GM18498 (cell line): ENCODE measurements at regions not wholly inside any gene's neighbourhood (a gene's known extent, or its start where the extent isn't known, plus 50 kb on each side); places are given as distances from the start of the nearest gene placed in this dataset.
"Not testable (repeated sequence)": the region's sequence is repeated elsewhere in the genome, so short reads cannot be mapped to it uniquely, and the experiment has no call there.

ENCODE experiments used
- ATAC-seq: cut with Tn5 transposase; IDR thresholded peaks from one replicate; pipeline ENCODE4 v1.9.1; 2021; ENCODE audit warnings: mild to moderate bottlenecking, moderate library complexity; ENCODE audit not compliant: unreplicated experiment

DNA sequence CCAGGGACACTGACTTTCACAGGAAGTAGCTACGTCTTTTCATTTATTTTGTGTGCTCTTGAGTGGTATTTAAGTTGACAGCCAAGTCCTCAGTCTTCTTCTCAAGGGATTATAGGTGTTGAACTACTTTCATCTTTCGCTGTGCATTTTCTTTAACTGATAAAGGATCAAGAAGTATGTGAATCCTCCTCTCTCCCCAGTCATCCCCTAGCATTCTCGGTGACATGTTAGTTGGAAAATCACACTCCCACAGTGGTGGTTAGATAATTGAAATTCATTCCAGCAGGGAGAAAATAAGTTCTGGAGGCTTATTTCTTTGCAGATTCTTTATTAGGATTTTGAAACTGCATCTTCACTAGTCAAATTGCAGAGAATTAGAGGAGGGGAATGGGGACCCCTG lies 569.4 kb downstream of the MEI4 start:
- ATAC-seq: no peak

DNA sequence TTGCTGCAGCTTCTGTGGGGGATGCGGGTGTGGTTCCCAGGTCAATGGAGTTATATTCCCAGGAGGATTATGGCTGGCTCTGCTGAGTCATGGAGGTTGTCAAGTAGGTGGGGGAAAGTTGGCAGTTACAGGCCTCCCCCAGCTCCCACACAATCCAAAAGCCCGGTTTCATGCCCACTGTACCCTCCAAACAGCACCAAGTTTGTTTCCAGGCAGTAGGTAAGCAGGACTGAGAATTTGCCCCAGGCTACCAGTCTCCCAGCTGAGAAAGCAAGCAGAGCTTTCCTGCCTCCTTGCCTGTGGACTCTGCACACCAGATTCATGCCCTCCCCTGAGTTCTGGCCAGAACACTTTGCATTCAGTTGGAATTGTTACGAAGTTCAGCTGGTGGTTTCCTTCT lies 578.2 kb downstream of the MEI4 start:
- ATAC-seq: no peak

DNA sequence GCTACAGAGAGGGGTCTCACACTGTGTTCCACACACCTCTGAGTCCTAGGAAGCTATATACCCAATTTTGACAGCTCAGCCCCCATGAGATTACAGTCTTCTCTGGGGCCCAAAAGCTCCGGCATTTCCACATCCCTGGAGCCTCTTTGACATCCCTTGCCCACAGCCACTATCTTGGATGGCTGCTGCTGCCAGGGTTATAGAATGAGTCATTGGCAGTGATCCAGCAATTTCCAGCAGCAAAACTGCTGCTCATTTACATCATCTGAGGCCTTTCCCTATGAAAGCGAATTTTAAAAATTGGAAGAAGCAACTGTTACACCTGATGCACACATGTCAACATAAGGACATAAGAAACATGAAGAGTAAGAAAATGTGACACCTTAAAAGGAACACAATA lies 590.7 kb downstream of the MEI4 start:
- ATAC-seq: no peak

DNA sequence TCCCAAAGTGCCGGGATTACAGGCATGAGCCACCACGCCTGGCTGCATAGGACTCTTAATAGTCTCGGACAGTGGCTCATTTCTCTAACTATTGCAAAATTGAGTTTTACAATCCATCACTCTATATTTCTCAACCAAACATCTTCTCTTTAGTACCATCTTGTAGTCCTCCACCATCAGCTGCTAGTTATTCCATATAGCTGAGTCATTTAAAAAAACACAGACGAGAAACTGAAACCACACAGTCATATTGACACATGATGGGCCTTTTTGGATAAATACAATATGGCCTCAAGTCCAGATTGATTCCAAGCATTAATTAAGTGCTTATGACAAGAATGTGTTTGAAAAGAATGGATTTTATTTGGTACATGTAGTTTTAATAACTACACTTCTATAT lies 599.1 kb downstream of the MEI4 start:
- no peak for ATAC-seq

DNA sequence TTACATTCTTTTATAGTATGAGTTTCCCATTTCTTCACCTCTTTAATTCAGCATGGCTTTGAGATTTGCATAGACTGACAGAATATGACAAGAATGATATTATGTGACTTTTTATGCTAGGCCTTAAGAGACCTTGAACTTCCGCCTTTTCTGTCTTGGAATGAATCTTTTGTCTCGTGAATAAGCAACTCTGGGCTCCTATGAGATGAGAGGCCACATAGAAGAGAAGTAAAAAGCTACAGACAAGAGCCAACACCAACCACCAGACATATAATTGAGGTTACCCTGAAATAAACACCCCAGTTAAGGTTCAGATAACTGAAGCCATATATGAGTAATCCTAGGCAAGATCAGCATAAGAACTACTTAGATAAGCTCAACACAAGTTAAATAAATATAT lies 600.8 kb downstream of the MEI4 start:
- ATAC-seq: no peak

DNA sequence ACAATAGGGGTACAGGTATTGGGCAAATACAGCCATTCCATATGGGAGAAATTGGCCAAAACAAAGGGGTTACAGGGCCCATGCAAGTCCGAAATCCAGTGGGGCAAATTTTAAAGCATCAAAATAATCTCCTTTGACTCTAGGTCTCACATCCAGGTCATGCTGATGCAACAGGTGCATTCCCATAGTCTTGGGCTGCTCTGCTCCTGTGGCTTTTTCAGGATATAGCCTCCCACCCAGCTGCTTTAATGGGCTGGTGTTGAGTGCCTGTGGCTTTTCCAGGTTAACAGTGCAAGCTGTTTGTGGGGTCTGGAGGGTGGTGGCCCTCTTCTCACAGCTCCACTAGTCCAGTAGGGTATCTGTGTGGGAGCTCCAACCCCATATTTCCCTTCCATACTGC lies 607.1 kb downstream of the MEI4 start:
- no peak for ATAC-seq

DNA sequence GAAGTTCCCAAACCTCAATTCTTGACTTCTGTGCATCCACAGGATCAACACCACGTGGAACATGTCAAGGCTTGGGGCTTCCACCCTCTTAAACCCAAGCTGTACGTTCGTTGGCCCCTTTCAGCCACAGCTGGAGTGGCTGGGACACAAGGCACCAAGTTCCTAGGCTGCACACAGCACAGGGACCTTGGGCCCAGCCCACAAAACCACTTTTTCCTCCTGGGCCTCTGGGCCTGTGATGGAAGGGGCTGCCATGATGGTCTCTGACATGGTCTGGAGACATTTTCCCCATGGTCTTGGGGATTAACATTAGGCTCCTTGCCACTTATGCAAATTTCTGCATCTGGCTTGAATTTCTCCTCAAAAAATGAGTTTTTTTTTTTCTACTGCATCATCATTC lies 606.9 kb upstream of the IRAK1BP1 start:
- not testable (repeated sequence) for ATAC-seq

DNA sequence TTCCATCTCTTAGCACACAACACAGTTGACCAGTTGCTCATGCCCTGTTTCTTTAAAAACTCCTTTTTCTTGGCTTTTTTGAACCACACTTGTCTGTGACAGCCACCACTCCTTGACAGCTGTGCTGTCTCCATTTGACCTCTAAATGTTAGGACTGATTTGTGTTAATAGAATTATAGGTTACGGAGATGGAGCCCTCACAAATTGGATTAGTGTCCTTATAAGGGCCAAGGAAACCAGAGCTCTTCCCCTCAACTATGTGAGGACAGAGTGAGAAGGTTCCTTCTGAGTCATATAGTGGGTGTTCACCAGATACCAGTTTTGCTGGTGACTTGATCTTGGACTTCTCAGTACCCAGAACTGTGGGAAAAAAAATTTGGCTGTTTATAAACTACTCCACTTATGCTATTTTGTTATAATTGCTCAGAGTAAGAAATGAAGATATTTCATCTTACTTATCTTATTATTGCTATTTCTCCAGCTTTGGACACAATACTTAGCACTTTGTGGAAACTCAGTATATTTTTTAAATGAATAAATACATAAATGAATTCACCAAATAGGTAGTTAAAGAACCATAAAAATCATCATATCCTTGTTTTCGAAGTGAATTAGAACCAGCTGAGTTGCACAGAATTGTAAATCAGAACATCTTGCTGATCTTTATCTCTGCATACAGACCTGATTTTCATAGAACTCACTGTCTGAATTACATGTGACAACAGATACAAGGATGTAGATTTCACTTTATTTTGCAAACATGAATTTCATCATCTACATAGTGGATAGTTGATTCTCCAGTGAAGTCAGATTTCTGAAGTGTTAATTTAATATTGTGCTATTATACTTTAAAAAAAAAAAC lies 598.5 kb upstream of the IRAK1BP1 start:
- ATAC-seq: no peak

DNA sequence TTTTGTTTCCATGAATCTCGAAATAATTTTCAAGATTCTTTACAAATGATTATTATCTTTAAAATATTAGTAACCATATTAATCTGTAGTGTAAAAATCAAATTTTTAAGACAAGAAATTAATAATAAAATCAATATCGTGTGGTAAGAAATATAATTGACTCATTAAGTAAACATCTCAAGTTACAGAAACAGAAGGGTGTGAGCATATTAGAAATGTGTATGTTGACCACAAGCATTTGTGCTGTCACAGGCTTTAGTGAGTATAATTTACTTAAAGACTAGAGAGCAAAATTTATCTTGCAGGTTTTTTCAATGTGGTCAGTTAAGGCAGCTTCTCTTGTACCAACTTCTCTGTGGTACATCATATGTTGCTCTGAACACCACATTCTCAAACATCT lies 566.5 kb upstream of the IRAK1BP1 start:
- no peak for ATAC-seq

DNA sequence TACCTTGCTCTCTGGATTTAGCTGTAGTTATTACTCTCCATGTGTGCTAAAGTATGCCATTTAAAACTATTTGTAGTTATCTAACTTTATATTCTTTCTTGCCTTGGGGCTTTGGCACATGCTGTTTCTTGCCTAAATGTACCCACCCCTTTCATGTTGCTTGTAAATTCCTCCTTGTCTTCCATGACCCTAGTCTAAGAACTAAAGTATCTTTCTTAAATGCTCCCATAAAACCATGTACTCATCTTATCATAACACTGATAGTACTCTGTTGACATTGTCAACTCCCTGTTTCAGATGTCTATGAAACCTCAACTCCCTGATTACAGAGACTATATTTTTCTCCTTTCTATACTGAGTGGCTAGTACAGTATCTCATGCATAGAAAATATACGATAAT lies 564.9 kb upstream of the IRAK1BP1 start:
- ATAC-seq: no peak

DNA sequence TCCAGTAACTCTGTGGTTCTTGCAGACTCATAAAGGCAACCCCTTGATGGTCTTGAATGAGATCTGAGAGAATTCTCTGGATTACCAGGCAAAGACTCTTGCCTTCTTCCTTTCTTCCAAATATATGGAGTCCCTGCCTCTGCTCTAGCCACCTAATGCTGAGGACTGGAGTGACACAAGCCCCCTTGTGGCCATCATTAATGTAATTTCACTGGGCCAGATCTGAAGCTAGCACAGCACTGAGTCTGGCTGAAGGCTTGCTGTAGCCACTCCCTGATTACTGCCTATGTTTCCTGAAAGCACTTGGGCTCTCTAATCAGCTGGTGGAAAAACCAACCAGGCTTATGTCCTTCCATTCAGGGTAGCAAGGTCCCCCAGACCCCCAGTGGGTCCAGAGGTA lies 559.3 kb upstream of the IRAK1BP1 start:
- no peak for ATAC-seq

DNA sequence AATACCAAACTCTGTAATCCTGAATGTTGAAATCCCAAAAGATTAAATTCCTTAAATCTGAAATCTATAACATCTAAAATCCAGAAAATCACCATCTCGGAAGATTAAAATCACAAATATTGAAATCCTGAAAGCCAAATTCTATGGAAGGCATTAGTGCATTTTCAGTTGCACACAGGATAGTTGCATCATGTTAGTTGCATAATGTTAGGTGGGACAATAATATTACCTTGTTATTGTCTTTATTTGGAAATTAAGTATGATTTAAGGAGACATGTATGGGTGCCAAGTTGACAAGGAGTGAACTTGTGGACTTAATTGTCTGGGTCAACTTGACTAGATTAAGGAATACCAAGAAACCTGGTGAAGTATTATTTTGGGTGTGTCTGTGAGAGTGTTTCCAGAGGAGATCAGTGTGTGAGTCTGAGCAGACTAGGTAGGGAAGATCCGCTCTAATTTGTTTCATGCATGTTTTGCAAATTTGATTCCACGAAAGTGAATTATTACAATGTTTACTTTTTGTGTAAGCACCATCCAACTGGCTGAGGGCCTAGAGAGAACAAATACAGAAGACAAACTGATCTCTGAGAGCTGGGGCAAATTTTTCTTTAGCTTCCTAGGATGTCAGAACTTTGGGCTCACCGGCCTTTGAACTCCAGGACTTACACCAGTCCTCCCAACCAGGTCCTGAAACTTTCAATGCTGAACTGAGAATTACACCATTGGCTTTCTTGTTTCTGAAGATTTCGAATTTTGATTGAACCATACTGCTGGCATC lies 545.1 kb upstream of the IRAK1BP1 start:
- no peak for ATAC-seq

DNA sequence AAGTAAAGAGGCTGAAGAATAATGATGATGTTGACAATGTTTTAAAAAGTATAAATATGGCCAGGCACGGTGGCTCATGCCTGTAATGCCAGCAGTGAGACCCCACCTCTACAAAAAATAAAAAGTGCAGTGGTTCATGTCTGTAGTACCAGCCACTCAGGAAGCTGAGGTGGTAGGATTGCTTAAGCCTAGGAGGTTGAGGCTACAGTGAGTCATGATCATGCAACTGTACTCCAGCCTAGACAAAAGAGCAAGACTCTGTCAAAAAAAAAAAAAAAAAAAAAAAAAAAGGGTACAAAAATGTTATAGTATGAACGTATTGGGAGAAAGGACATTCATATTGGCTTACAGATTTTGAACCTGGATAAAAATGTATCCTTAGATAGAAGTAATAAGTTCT lies 543.1 kb upstream of the IRAK1BP1 start:
- ATAC-seq: no peak

DNA sequence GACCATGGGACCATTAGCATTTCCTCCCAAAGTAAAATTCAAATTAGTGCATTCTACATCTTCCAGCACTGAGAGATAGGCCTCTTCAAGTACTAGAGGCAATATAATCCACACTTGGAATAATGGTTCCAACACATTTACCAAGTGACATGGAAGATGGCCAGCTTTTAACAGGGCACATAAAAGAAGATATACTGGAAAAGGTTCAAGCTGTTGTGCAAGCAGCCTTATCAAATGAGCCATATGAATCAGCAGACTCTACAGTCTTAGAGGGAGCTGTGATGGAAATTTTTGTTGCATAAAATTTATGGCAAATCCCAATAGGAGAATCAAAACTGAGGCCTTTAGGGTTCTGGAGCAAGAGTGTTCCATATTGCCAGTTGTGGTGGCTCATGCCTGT lies 526.6 kb upstream of the IRAK1BP1 start:
- ATAC-seq: no peak

DNA sequence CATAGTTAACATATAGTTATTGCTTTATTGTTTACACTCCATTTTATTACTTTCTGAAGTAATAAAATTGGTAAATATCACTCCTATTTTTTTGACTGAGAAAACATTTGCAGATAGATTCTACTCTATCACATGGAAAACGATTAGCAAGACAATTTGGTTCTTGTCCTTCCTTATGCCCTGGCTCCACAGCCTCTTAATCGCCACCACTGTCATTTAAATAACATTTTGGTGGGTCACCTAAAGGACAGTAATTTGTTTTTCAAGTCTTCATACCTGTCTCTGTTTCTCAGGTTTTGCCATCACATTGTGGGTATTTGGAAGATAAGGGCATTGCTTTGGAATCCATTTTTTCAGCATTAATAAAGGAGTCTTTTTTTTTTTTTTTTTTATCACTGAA lies 521.5 kb upstream of the IRAK1BP1 start:
- ATAC-seq: no peak

DNA sequence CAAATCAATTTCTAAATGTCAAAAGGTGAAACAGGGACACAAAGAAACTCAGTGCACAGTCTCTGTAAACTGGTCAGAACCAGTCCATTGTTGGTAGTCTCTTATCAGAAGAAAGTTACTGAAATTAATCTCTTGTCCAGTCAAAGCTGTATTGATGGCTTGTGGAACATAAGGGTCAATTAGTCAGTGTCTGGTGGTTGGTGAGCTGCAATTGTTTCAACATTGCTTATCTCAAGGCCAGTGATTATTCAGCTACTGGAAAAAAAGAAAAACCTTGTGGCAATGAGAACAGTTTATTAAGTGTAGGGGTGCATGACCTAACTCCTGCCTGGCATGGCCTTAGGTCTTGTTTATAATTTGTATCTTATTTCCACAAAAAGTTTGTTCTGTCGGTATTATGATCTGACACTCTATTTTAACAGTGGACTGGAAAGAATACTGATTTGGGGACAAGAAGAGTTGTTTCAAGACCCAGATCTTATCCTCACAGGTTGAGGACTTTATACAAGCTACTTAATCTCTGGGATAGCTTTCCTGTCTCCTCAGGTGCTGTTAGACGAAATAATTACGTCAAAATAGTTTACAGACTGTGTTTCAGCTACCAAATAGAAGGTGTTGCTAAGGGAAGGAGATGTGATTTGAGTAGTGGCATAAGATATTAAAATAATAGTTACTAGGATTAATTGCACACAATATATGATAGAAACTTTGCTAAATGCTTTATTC lies 520.0 kb upstream of the IRAK1BP1 start:
- no peak for ATAC-seq

DNA sequence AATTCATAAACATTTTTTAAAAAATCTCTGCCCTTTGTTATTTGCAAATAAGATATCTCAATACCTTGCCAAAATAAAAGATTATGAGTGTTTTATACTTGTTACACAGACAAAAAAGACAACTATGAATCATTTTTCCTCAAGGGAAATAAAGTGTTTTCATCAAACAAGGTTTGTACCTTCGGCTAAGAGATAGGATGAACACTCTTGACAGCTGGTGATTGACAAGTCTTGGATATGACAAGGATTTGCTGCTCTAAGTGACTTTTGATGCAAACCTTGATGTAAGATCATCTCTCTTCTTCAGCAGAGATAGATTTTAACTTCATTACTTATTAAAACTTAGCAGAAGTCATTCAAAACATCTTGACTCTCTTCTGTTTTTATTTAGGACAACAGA lies 514.3 kb upstream of the IRAK1BP1 start:
- no peak for ATAC-seq

DNA sequence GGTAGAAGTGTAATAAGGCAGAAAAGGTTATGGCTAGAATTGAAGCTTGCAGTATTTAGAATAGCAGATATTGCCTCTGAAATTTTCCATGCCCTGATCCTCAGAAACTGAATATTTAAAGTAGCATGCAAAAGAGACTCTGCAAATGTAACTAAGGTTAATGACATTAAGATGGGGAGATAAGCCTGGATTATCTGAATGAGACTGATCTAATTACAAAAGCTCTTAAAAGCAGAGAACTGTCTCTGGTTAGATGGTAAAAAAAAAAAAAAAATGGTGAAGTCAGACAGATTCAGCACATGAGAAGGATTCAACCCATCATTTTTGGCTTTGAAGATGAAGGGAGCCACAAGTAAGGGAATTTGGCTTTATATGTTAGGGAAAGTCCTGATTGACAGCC lies 503.7 kb upstream of the IRAK1BP1 start:
- no peak for ATAC-seq

DNA sequence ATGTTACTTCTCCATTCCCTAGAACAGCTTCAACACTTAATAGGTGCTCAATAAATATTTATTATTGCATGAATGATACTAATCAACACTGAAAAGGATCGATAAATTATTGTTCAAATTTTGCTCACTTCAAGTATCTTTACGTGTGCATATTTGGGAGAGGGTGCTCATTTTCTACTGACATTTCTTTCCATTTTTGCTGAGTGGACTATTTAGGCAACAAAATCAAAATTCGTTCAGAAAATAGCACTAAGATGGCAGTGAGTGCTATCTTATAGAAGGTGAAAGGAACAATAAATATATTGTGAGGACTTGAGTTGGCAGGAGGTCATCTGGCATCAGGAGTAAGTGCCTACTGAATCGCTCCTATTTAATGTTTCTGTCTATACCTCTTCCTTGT lies 501.9 kb upstream of the IRAK1BP1 start:
- ATAC-seq: no peak

DNA sequence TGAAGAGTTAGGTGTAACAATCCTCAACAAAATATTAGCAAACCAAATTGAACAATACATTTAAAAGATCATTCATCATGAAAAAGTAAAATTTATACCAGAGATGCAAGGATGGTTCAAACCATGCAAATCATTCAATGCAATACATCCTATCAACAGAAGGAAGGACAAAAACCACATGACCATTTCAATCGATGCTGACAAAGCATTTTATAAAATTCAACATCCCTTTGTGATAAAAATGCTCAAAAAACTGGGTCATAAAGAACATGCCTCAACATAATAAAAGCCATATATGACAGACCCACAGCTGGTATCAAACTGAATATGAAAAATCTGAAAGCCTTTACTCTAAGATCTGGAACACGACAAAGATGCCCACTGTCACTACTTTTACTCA lies 490.3 kb upstream of the IRAK1BP1 start:
- ATAC-seq: no peak

DNA sequence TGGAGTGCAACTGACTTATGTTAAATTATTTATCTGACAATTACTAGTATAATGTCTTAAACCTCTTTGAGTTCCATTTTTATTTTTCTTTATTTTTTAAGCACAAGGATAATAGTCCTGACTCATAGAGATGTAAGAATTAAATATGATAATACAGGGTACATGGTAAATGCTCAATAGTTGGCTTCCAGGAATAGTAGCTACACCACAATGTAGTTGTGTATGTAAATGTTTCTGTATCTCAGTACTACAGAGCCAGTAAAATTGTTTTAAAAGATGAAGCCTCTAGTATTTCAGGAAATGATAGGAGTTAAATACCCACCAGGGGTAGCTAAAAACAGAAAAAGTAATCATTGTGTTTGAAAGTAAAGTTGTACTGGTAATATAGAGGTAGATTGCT lies 487.4 kb upstream of the IRAK1BP1 start:
- no peak for ATAC-seq

DNA sequence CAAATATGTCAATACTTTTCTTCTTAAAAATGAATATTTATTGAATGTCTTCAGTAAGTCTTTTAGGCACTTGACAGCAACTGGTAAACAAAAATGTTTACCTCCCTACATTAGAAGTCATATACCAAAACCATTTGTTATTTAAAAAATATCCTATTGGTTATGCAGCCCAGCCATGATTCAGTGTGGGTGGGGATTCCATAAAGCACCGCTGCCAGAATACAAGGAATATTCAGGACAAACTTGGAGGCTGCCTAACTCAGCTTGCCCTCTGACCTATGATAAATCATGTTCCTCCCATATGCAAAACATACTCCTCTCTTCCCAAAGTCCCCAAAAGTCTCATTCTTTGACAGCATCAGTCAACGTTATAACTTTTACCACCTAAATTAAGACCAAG lies 486.8 kb upstream of the IRAK1BP1 start:
- no peak for ATAC-seq
